ENCODE measurements at regions not wholly inside any gene's neighbourhood (a gene's known extent, or its start where the extent isn't known, plus 50 kb on each side); places are given as distances from the start of the nearest gene placed in this dataset.

- H3K27me3 ChIP-seq (replicated peaks; ENCODE audit: insufficient read depth, low read depth, low read length, poor library complexity), result no peaks in the 10 kb centered on the region
- no peak overlapping the region for H3K27ac ChIP-seq (ENCODE audit: low read depth, low read length, poor library complexity, severe bottlenecking)
- ChIA-PET POLR2A (ENCODE audit: low non-redundant PET) (no interaction called here), CTCF (no interaction called here)
- no peak for DNase-seq (ENCODE audit: low spot score)
- no peak for TF ChIP-seq CTCF (conservative IDR thresholded peaks at IDR 0.05; ENCODE audit: low read depth, low read length)
- no peak for TF ChIP-seq EZH2 (IDR thresholded peaks at IDR 0.05; ENCODE audit: borderline replicate concordance, low read depth, low read length, poor library complexity, severe bottlenecking)
- H3K36me3 ChIP-seq (ENCODE audit: insufficient read depth, low read length, poor library complexity, severe bottlenecking), result no peaks in the 10 kb centered on the region
- no peaks in the 10 kb centered on the region for H3K9me3 ChIP-seq (ENCODE audit: low read depth, low read length, poor library complexity, severe bottlenecking)
- H3K4me1 ChIP-seq (ENCODE audit: insufficient read depth, low read length, poor library complexity, severe bottlenecking), result no peaks in the 10 kb centered on the region
- intact Hi-C loops (cut with micrococcal nuclease; ENCODE audit: unreplicated experiment), result no loop called here
- BruUV-seq (replicated peaks), result no TSS peak
- no peak overlapping the region for H3K4me3 ChIP-seq (ENCODE audit: low read depth, low read length, poor library complexity, severe bottlenecking)
Measured at GRCh38 chr2:194698012-194698411, 959.0 kb upstream of the SLC39A10 start.

GRCh38 chr2:194697439-194697838 lies 959.6 kb upstream of the SLC39A10 start:
- CTCF ChIA-PET, result no interaction called here

GRCh38 chr2:194696690-194697089 lies 960.3 kb upstream of the SLC39A10 start:
- Histone ChIP-seq H3K27me3 (replicated peaks; ENCODE audit: insufficient read depth, low read depth, low read length, poor library complexity) (no peaks in the 10 kb centered on the region), H3K9me3 (ENCODE audit: low read depth, low read length, poor library complexity, severe bottlenecking) (no peaks in the 10 kb centered on the region), H3K27ac (ENCODE audit: low read depth, low read length, poor library complexity, severe bottlenecking) (no peak overlapping the region), H3K4me3 (ENCODE audit: low read depth, low read length, poor library complexity, severe bottlenecking) (no peak overlapping the region), H3K4me1 (ENCODE audit: insufficient read depth, low read length, poor library complexity, severe bottlenecking) (no peaks in the 10 kb centered on the region), H3K36me3 (ENCODE audit: insufficient read depth, low read length, poor library complexity, severe bottlenecking) (no peaks in the 10 kb centered on the region)
- BruUV-seq (replicated peaks), result no TSS peak
- ChIA-PET CTCF (no interaction called here), POLR2A (ENCODE audit: low non-redundant PET) (no interaction called here)
- DNase-seq (ENCODE audit: low spot score), result no peak
- intact Hi-C loops (cut with micrococcal nuclease; ENCODE audit: unreplicated experiment), result no loop called here
- TF ChIP-seq EZH2 (IDR thresholded peaks at IDR 0.05; ENCODE audit: borderline replicate concordance, low read depth, low read length, poor library complexity, severe bottlenecking) (no peak), CTCF (conservative IDR thresholded peaks at IDR 0.05; ENCODE audit: low read depth, low read length) (no peak)

More at GRCh38 chr2:194697439-194697838, 959.6 kb upstream of the SLC39A10 start:
- H3K4me3 ChIP-seq (ENCODE audit: low read depth, low read length, poor library complexity, severe bottlenecking), result no peak overlapping the region
- H3K27me3 ChIP-seq (replicated peaks; ENCODE audit: insufficient read depth, low read depth, low read length, poor library complexity), result no peaks in the 10 kb centered on the region
- no peaks in the 10 kb centered on the region for H3K9me3 ChIP-seq (ENCODE audit: low read depth, low read length, poor library complexity, severe bottlenecking)
- POLR2A ChIA-PET (ENCODE audit: low non-redundant PET), result no interaction called here
- H3K4me1 ChIP-seq (ENCODE audit: insufficient read depth, low read length, poor library complexity, severe bottlenecking), result no peaks in the 10 kb centered on the region
- H3K27ac ChIP-seq (ENCODE audit: low read depth, low read length, poor library complexity, severe bottlenecking), result no peak overlapping the region
- BruUV-seq (replicated peaks), result no TSS peak
- TF ChIP-seq EZH2 (IDR thresholded peaks at IDR 0.05; ENCODE audit: borderline replicate concordance, low read depth, low read length, poor library complexity, severe bottlenecking), result no peak
- no peak for TF ChIP-seq CTCF (conservative IDR thresholded peaks at IDR 0.05; ENCODE audit: low read depth, low read length)
- H3K36me3 ChIP-seq (ENCODE audit: insufficient read depth, low read length, poor library complexity, severe bottlenecking), result no peaks in the 10 kb centered on the region
- intact Hi-C loops (cut with micrococcal nuclease; ENCODE audit: unreplicated experiment), result no loop called here
- no peak for DNase-seq (ENCODE audit: low spot score)
